ENCODE measurements at regions not wholly inside any gene's neighbourhood (a gene's known extent, or its start where the extent isn't known, plus 50 kb on each side); places are given as distances from the start of the nearest gene placed in this dataset.

GRCh38 chr3:148184798-148185197 is 512.9 kb upstream of the AGTR1 start:
- H3K4me1 ChIP-seq (ENCODE audit: control insufficient read depth, extremely low read depth, insufficient read depth, low read length), result no peaks in the 10 kb centered on the region
- no peaks in the 10 kb centered on the region for H3K36me3 ChIP-seq (ENCODE audit: control insufficient read depth in 2 of 2, extremely low read depth in 1 of 2, insufficient read depth in 2 of 2, low read length in 2 of 2)
- H3K27me3 ChIP-seq (ENCODE audit: control insufficient read depth, extremely low read depth, insufficient read depth, low read length), result no peaks in the 10 kb centered on the region
- FAIRE-seq (no peak), DNase-seq (ENCODE audit: low read depth, low spot score) (no peak)
- H2AFZ ChIP-seq (ENCODE audit: control insufficient read depth, low read length), result no peak overlapping the region
- dilution Hi-C loops (cut with MboI; ENCODE audit: extremely low pct_ligation_motif_present, low sequenced_read_pairs), result no loop called here
- no peaks in the 10 kb centered on the region for H3K9me3 ChIP-seq (ENCODE audit: control insufficient read depth, low read depth, low read length)
- no peaks in the 10 kb centered on the region for H3K79me2 ChIP-seq (ENCODE audit: control insufficient read depth, insufficient read depth, low read length)
- H3K9me1 ChIP-seq (ENCODE audit: control insufficient read depth, extremely low read depth, insufficient read depth, low read length), result no peaks in the 10 kb centered on the region
- no peak overlapping the region for H3K4me3 ChIP-seq (ENCODE audit: control insufficient read depth in 2 of 3, extremely low read depth in 1 of 3, insufficient read depth in 2 of 3, low read depth in 1 of 3, low read length in 3 of 3)
- TF ChIP-seq CTCF (optimal IDR thresholded peaks at IDR 0.05 in 1 of 3, IDR thresholded peaks at IDR 0.05 in 1 of 3, conservative IDR thresholded peaks at IDR 0.05 in 1 of 3; ENCODE audit: extremely low read depth in 1 of 3, insufficient read depth in 2 of 3, low read length in 3 of 3), result no peak
- TF ChIP-seq EZH2 (IDR thresholded peaks at IDR 0.05; ENCODE audit: low read length), result no peak
- no peak overlapping the region for H3K27ac ChIP-seq (ENCODE audit: control insufficient read depth, insufficient read depth, low read length)
- no peak overlapping the region for H3K9ac ChIP-seq (ENCODE audit: control insufficient read depth, extremely low read depth, insufficient read depth, low read length)
- no peaks in the 10 kb centered on the region for H4K20me1 ChIP-seq (ENCODE audit: control insufficient read depth, extremely low read depth, insufficient read depth, low read length)
- no peak overlapping the region for H3K4me2 ChIP-seq (ENCODE audit: control insufficient read depth, extremely low read depth, insufficient read depth, low read depth, low read length)

- Histone ChIP-seq H3K9me1 (ENCODE audit: control insufficient read depth, extremely low read depth, insufficient read depth, low read length) (no peaks in the 10 kb centered on the region), H3K9me3 (ENCODE audit: control insufficient read depth, low read depth, low read length) (no peaks in the 10 kb centered on the region), H3K4me2 (ENCODE audit: control insufficient read depth, extremely low read depth, insufficient read depth, low read depth, low read length) (no peak overlapping the region), H3K79me2 (ENCODE audit: control insufficient read depth, insufficient read depth, low read length) (no peaks in the 10 kb centered on the region), H3K27me3 (ENCODE audit: control insufficient read depth, extremely low read depth, insufficient read depth, low read length) (no peaks in the 10 kb centered on the region), H3K36me3 (ENCODE audit: control insufficient read depth in 2 of 2, extremely low read depth in 1 of 2, insufficient read depth in 2 of 2, low read length in 2 of 2) (no peaks in the 10 kb centered on the region), H3K4me3 (ENCODE audit: control insufficient read depth in 2 of 3, extremely low read depth in 1 of 3, insufficient read depth in 2 of 3, low read depth in 1 of 3, low read length in 3 of 3) (no peak overlapping the region), H3K9ac (ENCODE audit: control insufficient read depth, extremely low read depth, insufficient read depth, low read length) (no peak overlapping the region), H3K27ac (ENCODE audit: control insufficient read depth, insufficient read depth, low read length) (no peak overlapping the region), H2AFZ (ENCODE audit: control insufficient read depth, low read length) (no peak overlapping the region), H3K4me1 (ENCODE audit: control insufficient read depth, extremely low read depth, insufficient read depth, low read length) (no peaks in the 10 kb centered on the region), H4K20me1 (ENCODE audit: control insufficient read depth, extremely low read depth, insufficient read depth, low read length) (no peaks in the 10 kb centered on the region)
- dilution Hi-C loops (cut with MboI; ENCODE audit: extremely low pct_ligation_motif_present, low sequenced_read_pairs), result no loop called here
- TF ChIP-seq CTCF (optimal IDR thresholded peaks at IDR 0.05 in 1 of 3, IDR thresholded peaks at IDR 0.05 in 1 of 3, conservative IDR thresholded peaks at IDR 0.05 in 1 of 3; ENCODE audit: extremely low read depth in 1 of 3, insufficient read depth in 2 of 3, low read length in 3 of 3), result no peak
- no peak for TF ChIP-seq EZH2 (IDR thresholded peaks at IDR 0.05; ENCODE audit: low read length)
- FAIRE-seq (no peak), DNase-seq (ENCODE audit: low read depth, low spot score) (no peak)
These were observed 510.8 kb upstream of the AGTR1 start for GRCh38 chr3:148186881-148187280.

Measured in keratinocyte (primary cell).